ENCODE measurements at regions not wholly inside any gene's neighbourhood (a gene's known extent, or its start where the extent isn't known, plus 50 kb on each side); places are given as distances from the start of the nearest gene placed in this dataset.

DNA sequence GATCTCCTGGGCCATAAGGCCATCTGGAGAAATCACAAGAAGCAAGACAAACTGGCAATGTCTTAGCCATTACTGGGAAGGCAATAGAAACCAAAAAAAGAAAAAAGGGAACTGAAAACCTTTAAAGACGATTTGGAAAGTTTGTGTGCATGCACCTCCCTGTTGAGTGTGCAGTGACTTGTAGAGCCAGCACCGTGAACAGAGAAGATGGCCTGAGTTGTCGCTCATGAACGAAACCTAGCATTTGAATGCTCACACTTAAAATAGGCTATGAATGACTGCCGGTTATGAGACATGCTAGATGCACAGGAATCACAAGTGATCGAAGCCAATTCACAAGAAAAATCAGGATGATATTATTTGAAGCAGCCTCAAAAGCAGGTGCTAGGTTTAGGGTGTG lies 151.3 kb upstream of the ADO start:
- Histone ChIP-seq H3K4me3 (ENCODE audit: low read depth in 1 of 2, low read length in 2 of 2) (no peak overlapping the region), H3K36me3 (ENCODE audit: control insufficient read depth in 2 of 2, insufficient read depth in 2 of 2, low read length in 1 of 2) (no peaks in the 10 kb centered on the region)
- 82 to 85% methylated on average over 6 of the region's 6 CpGs for WGBS, 2 donors

GRCh38 chr10:62654966-62655336 lies 149.6 kb upstream of the ADO start:
- H3K4me3 ChIP-seq (ENCODE audit: low read depth in 1 of 2, low read length in 2 of 2) = no peak overlapping the region
- no peaks in the 10 kb centered on the region for H3K4me1 ChIP-seq (ENCODE audit: control insufficient read depth in 2 of 2, insufficient read depth in 2 of 2, low read length in 1 of 2)
- H3K27me3 ChIP-seq (ENCODE audit: control insufficient read depth in 1 of 2, insufficient read depth in 2 of 2, low read length in 2 of 2) = no peaks in the 10 kb centered on the region
- WGBS, 2 donors = 95 to 99% methylated on average over 1 of the region's 1 CpG
- no peaks in the 10 kb centered on the region for H3K36me3 ChIP-seq (ENCODE audit: control insufficient read depth in 2 of 2, insufficient read depth in 2 of 2, low read length in 1 of 2)
- H3K9me3 ChIP-seq (ENCODE audit: control insufficient read depth in 2 of 2, insufficient read depth in 1 of 2, low read depth in 1 of 2, low read length in 1 of 2) = no peaks in the 10 kb centered on the region
- no peak overlapping the region for H3K27ac ChIP-seq (ENCODE audit: low read depth in 2 of 2, low read length in 1 of 2)

More for the DNA sequence above, 151.3 kb upstream of the ADO start:
- Histone ChIP-seq H3K4me1 (ENCODE audit: control insufficient read depth in 2 of 2, insufficient read depth in 2 of 2, low read length in 1 of 2) (no peaks in the 10 kb centered on the region), H3K27me3 (ENCODE audit: control insufficient read depth in 1 of 2, insufficient read depth in 2 of 2, low read length in 2 of 2) (no peaks in the 10 kb centered on the region), H3K27ac (ENCODE audit: low read depth in 2 of 2, low read length in 1 of 2) (no peak overlapping the region), H3K9me3 (ENCODE audit: control insufficient read depth in 2 of 2, insufficient read depth in 1 of 2, low read depth in 1 of 2, low read length in 1 of 2) (no peaks in the 10 kb centered on the region)

- Histone ChIP-seq H3K27me3 (ENCODE audit: control insufficient read depth in 1 of 2, insufficient read depth in 2 of 2, low read length in 2 of 2) (no peaks in the 10 kb centered on the region), H3K4me3 (ENCODE audit: low read depth in 1 of 2, low read length in 2 of 2) (no peak overlapping the region), H3K36me3 (ENCODE audit: control insufficient read depth in 2 of 2, insufficient read depth in 2 of 2, low read length in 1 of 2) (no peaks in the 10 kb centered on the region), H3K4me1 (ENCODE audit: control insufficient read depth in 2 of 2, insufficient read depth in 2 of 2, low read length in 1 of 2) (no peaks in the 10 kb centered on the region), H3K27ac (ENCODE audit: low read depth in 2 of 2, low read length in 1 of 2) (no peak overlapping the region), H3K9me3 (ENCODE audit: control insufficient read depth in 2 of 2, insufficient read depth in 1 of 2, low read depth in 1 of 2, low read length in 1 of 2) (no peaks in the 10 kb centered on the region)
- WGBS, 2 donors = 79 to 84% methylated on average over 6 of the region's 6 CpGs
These were observed 149.1 kb upstream of the ADO start for GRCh38 chr10:62655337-62655994.

DNA sequence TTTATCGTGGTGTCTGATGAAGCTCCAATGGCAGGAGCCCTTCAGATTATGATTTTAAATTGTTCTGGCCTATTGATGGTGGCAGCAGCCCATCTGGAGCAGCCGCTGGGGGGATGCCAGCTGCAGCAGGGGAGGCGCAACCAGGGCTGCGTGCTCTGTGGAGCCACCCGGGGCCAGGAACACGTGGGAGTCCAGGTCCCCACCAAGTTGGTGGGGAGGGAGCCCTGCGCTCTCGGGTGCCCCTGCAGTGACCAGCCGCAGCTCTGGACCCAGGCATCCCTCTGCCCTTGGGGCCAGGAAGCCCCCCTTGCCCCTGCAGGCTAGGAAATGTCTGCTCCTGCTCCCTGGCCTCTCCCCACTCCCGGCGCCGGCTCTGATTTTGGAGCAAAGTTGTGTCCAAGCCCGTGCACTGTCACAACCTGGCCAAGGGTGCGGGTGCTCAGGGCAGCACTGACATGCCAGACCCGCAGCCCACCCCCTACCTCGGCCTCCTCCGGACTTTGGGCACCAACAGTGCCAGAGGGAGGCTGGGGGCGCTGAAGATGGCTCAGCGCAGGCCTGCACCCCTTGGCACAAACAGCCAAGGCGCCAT lies 147.2 kb upstream of the ADO start:
- H3K27me3 ChIP-seq (ENCODE audit: control insufficient read depth in 1 of 2, insufficient read depth in 2 of 2, low read length in 2 of 2) = no peaks in the 10 kb centered on the region
- WGBS, 2 donors = 89 to 90% methylated on average over 20 of the region's 20 CpGs
- no peaks in the 10 kb centered on the region for H3K9me3 ChIP-seq (ENCODE audit: control insufficient read depth in 2 of 2, insufficient read depth in 1 of 2, low read depth in 1 of 2, low read length in 1 of 2)
- H3K4me3 ChIP-seq (ENCODE audit: low read depth in 1 of 2, low read length in 2 of 2) = no peak overlapping the region
- no peak overlapping the region for H3K27ac ChIP-seq (ENCODE audit: low read depth in 2 of 2, low read length in 1 of 2)
- H3K36me3 ChIP-seq (ENCODE audit: control insufficient read depth in 2 of 2, insufficient read depth in 2 of 2, low read length in 1 of 2) = no peaks in the 10 kb centered on the region
- no peaks in the 10 kb centered on the region for H3K4me1 ChIP-seq (ENCODE audit: control insufficient read depth in 2 of 2, insufficient read depth in 2 of 2, low read length in 1 of 2)

GRCh38 chr10:62658516-62658915 lies 146.0 kb upstream of the ADO start:
- no peak overlapping the region for H3K27ac ChIP-seq (ENCODE audit: low read depth in 2 of 2, low read length in 1 of 2)
- no peaks in the 10 kb centered on the region for H3K9me3 ChIP-seq (ENCODE audit: control insufficient read depth in 2 of 2, insufficient read depth in 1 of 2, low read depth in 1 of 2, low read length in 1 of 2)
- H3K27me3 ChIP-seq (ENCODE audit: control insufficient read depth in 1 of 2, insufficient read depth in 2 of 2, low read length in 2 of 2) = no peaks in the 10 kb centered on the region
- no peaks in the 10 kb centered on the region for H3K4me1 ChIP-seq (ENCODE audit: control insufficient read depth in 2 of 2, insufficient read depth in 2 of 2, low read length in 1 of 2)
- H3K36me3 ChIP-seq (ENCODE audit: control insufficient read depth in 2 of 2, insufficient read depth in 2 of 2, low read length in 1 of 2) = no peaks in the 10 kb centered on the region
- 82 to 83% methylated on average over 8 of the region's 8 CpGs for WGBS, 2 donors
- H3K4me3 ChIP-seq (ENCODE audit: low read depth in 1 of 2, low read length in 2 of 2) = no peak overlapping the region

DNA sequence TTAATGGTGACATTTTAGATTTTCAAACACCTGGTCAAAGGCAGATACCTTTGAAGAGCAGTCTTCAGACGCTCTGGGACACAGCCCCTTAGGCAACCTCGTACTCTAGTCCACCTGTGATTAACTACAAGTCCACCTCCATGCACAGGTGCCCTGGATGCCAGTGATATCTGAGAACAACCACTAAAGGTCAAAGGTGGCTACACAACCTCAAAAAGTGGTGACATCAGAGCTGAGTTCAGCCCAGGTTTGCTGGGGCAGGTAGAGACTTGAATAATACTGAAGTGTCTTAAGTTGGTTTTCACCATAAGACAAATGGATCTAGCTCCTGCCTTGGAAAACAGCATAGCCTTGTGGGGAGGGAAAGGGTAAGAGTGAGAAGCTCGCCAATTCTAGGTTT lies 143.4 kb upstream of the ADO start:
- no peaks in the 10 kb centered on the region for H3K27me3 ChIP-seq (ENCODE audit: control insufficient read depth in 1 of 2, insufficient read depth in 2 of 2, low read length in 2 of 2)
- H3K4me1 ChIP-seq (ENCODE audit: control insufficient read depth in 2 of 2, insufficient read depth in 2 of 2, low read length in 1 of 2) = no peaks in the 10 kb centered on the region
- H3K4me3 ChIP-seq (ENCODE audit: low read depth in 1 of 2, low read length in 2 of 2) = no peak overlapping the region
- no peaks in the 10 kb centered on the region for H3K9me3 ChIP-seq (ENCODE audit: control insufficient read depth in 2 of 2, insufficient read depth in 1 of 2, low read depth in 1 of 2, low read length in 1 of 2)
- 67% methylated on average over 3 of the region's 3 CpGs for WGBS, 2 donors
- H3K36me3 ChIP-seq (ENCODE audit: control insufficient read depth in 2 of 2, insufficient read depth in 2 of 2, low read length in 1 of 2) = no peaks in the 10 kb centered on the region
- no peak overlapping the region for H3K27ac ChIP-seq (ENCODE audit: low read depth in 2 of 2, low read length in 1 of 2)

DNA sequence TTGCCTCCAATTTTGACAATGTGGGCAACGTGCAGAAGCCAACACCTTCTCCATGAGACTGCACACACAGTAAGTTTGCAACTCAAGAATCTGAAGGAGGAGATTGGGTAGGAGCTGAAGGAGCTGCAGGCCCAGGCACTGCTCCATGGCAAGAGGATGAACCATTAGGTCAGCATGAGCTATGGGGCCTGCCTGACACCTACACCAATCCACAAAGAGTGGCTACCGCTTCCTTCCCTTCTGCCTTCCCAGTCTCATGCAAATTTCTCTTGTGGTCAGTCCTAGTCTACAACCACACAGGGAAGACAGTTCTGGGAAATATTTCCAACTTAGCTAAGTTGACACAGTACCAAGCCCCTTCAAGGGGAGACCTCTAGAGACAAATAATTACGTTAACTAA lies 142.0 kb upstream of the ADO start:
- Histone ChIP-seq H3K27me3 (ENCODE audit: control insufficient read depth in 1 of 2, insufficient read depth in 2 of 2, low read length in 2 of 2) (no peaks in the 10 kb centered on the region), H3K27ac (ENCODE audit: low read depth in 2 of 2, low read length in 1 of 2) (no peak overlapping the region), H3K4me1 (ENCODE audit: control insufficient read depth in 2 of 2, insufficient read depth in 2 of 2, low read length in 1 of 2) (no peaks in the 10 kb centered on the region), H3K9me3 (ENCODE audit: control insufficient read depth in 2 of 2, insufficient read depth in 1 of 2, low read depth in 1 of 2, low read length in 1 of 2) (no peaks in the 10 kb centered on the region), H3K4me3 (ENCODE audit: low read depth in 1 of 2, low read length in 2 of 2) (no peak overlapping the region), H3K36me3 (ENCODE audit: control insufficient read depth in 2 of 2, insufficient read depth in 2 of 2, low read length in 1 of 2) (no peaks in the 10 kb centered on the region)
- 82 to 91% methylated on average over 3 of the region's 3 CpGs for WGBS, 2 donors

DNA sequence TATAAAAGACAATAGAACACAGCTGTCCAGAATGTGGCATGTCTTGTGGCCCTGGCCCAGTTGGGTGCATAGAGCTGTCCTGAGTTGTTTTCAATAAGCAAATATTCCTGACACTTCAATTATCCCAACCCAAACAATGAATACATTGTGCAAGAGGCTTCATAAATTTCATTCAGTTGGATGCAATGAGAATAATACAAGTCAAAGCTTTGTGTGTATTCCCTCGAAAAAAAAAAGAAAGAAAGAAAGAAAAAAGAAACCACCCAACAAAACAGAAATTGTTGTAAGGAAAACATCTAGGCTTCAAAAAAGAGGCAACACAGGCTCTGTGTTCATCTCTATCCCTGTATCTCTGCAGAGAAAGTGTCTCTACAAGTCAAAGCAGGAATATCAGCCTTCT lies 138.7 kb upstream of the ADO start:
- no peaks in the 10 kb centered on the region for H3K9me3 ChIP-seq (ENCODE audit: control insufficient read depth in 2 of 2, insufficient read depth in 1 of 2, low read depth in 1 of 2, low read length in 1 of 2)
- no peak overlapping the region for H3K4me3 ChIP-seq (ENCODE audit: low read depth in 1 of 2, low read length in 2 of 2)
- H3K36me3 ChIP-seq (ENCODE audit: control insufficient read depth in 2 of 2, insufficient read depth in 2 of 2, low read length in 1 of 2) = no peaks in the 10 kb centered on the region
- WGBS, 2 donors = 56 to 57% methylated on average over 1 of the region's 1 CpG
- H3K27ac ChIP-seq (ENCODE audit: low read depth in 2 of 2, low read length in 1 of 2) = no peak overlapping the region
- no peaks in the 10 kb centered on the region for H3K4me1 ChIP-seq (ENCODE audit: control insufficient read depth in 2 of 2, insufficient read depth in 2 of 2, low read length in 1 of 2)
- H3K27me3 ChIP-seq (ENCODE audit: control insufficient read depth in 1 of 2, insufficient read depth in 2 of 2, low read length in 2 of 2) = no peaks in the 10 kb centered on the region

- 44 to 57% methylated on average over 2 of the region's 2 CpGs for WGBS, 2 donors
- H3K4me3 ChIP-seq (ENCODE audit: low read depth in 1 of 2, low read length in 2 of 2) = no peak overlapping the region
- H3K27me3 ChIP-seq (ENCODE audit: control insufficient read depth in 1 of 2, insufficient read depth in 2 of 2, low read length in 2 of 2) = no peaks in the 10 kb centered on the region
- H3K4me1 ChIP-seq (ENCODE audit: control insufficient read depth in 2 of 2, insufficient read depth in 2 of 2, low read length in 1 of 2) = no peaks in the 10 kb centered on the region
- no peaks in the 10 kb centered on the region for H3K36me3 ChIP-seq (ENCODE audit: control insufficient read depth in 2 of 2, insufficient read depth in 2 of 2, low read length in 1 of 2)
- H3K27ac ChIP-seq (ENCODE audit: low read depth in 2 of 2, low read length in 1 of 2) = no peak overlapping the region
- H3K9me3 ChIP-seq (ENCODE audit: control insufficient read depth in 2 of 2, insufficient read depth in 1 of 2, low read depth in 1 of 2, low read length in 1 of 2) = no peaks in the 10 kb centered on the region
These were observed 138.2 kb upstream of the ADO start for GRCh38 chr10:62666275-62666674.

DNA sequence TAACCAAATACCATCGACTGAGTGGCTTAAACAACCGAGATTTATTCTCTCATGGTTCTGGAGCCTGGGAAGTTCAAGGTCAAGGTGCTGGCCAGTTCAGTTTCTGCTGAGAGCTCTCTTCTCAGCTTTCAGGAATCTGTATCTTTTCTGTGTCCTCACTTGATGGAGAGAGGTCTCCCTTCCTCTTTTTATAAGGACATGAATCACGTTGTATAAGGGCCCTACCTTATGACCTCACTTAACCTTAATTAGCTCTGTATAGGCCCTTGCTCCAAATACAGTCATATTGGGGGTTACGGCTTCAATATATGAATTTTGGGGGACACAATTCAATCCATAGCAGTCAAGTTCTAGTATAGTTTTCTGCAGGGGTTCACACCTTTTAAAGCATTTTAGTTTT lies 135.2 kb upstream of the ADO start:
- no peaks in the 10 kb centered on the region for H3K4me1 ChIP-seq (ENCODE audit: control insufficient read depth in 2 of 2, insufficient read depth in 2 of 2, low read length in 1 of 2)
- H3K27me3 ChIP-seq (ENCODE audit: control insufficient read depth in 1 of 2, insufficient read depth in 2 of 2, low read length in 2 of 2) = no peaks in the 10 kb centered on the region
- 63 to 66% methylated on average over 4 of the region's 4 CpGs for WGBS, 2 donors
- H3K4me3 ChIP-seq (ENCODE audit: low read depth in 1 of 2, low read length in 2 of 2) = no peak overlapping the region
- no peaks in the 10 kb centered on the region for H3K36me3 ChIP-seq (ENCODE audit: control insufficient read depth in 2 of 2, insufficient read depth in 2 of 2, low read length in 1 of 2)
- no peak overlapping the region for H3K27ac ChIP-seq (ENCODE audit: low read depth in 2 of 2, low read length in 1 of 2)
- no peaks in the 10 kb centered on the region for H3K9me3 ChIP-seq (ENCODE audit: control insufficient read depth in 2 of 2, insufficient read depth in 1 of 2, low read depth in 1 of 2, low read length in 1 of 2)
